HG02870 (cell line): ENCODE measurements at regions not wholly inside any gene's neighbourhood (a gene's known extent, or its start where the extent isn't known, plus 50 kb on each side); places are given as distances from the start of the nearest gene placed in this dataset.
"Not testable (repeated sequence)": the region's sequence is repeated elsewhere in the genome, so short reads cannot be mapped to it uniquely, and the experiment has no call there.

Experiments used
- ATAC-seq: cut with Tn5 transposase; IDR thresholded peaks from one replicate; pipeline ENCODE4 v1.9.1; 2021; ENCODE audit warnings: mild to moderate bottlenecking, moderate library complexity; ENCODE audit not compliant: unreplicated experiment

DNA sequence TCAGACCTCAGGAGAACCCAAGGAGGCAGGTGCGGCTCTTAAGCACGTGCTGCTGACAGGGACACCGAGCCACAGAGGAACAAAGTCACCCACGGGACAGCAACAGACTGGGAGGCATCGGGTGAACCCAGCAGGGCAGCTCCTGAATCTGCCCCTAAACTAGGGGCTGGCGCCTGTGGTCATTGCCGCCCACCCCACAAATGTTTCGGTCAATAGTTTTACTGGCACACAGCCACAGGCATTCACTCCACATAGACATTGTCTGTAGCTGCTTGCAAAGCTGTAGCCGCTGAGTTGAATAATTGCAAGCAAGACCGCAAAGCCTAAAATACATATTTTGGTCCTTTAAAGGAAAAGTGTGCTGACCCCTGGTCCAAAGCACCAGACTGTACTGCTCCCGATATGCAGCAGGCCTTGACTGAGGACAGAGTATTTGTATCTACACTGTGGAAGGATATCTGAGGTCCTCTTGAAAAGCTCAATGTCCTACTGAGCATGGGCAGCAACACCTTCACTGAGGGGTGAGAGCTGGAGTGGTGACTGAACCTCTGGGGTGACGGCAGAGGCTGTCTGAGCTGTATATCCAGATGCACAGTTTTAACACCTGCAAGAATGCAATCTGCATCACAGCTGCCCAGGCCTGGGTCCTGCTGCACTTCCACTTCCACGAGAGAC, 310.3 kb downstream of the THBS2 start:
- no peak for ATAC-seq

DNA sequence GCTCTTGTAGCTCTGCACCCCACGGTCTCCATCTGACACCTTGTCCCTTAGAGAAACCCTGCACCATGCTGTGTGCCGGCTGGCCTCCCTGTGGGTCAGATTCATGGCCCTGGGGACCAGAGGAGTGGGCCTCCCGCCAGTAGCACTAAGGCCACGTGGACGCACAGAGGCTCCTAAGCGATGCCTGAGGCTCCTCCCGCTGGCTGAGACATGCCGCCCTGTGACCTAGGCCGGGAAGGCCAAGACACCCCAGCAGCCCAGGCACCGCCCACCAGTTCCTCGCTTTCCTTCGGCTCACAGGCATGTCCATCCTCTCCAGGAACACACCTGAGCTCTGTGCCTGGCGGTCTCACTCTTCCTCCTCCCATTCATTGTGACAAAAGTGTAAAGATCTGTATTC, 311.0 kb downstream of the THBS2 start:
- no peak for ATAC-seq

DNA sequence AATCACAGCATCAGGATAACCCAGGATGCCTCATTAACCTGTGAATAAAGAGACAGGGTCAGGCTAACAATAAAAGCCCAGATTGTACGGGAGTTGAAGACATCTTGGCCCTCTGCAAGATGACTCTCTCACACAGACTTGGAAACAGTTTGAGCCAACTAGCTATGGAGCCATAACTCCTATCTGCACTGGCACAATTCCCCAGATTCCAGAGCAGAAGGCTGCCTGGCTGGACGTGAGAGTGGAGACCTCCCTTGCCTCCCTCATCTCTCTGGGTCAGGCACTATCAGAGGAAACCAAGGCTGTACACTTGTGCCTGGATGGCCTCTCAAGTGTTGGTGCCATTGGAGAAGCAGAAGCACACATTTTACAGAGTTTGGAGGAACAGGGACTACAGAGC, 312.6 kb downstream of the THBS2 start:
- no peak for ATAC-seq

DNA sequence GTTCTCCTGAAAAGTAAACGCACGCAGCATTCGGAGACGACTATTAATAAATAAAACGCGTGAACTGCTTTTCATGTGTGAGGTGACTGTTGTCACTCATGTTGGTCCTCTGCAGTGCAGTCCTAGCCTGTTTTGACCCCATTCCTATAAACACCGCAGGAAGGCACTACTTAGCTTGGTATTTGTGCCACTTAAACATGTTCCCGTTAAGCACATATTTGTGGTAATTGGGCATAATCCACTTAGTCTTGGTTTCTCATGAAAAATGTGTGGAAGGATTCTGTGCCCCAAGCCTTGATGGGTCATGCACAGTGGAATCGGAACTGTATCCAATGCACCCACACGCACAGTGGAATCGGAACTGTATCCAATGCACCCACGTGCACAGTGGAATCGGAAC, 313.9 kb downstream of the THBS2 start:
- ATAC-seq, result no peak

DNA sequence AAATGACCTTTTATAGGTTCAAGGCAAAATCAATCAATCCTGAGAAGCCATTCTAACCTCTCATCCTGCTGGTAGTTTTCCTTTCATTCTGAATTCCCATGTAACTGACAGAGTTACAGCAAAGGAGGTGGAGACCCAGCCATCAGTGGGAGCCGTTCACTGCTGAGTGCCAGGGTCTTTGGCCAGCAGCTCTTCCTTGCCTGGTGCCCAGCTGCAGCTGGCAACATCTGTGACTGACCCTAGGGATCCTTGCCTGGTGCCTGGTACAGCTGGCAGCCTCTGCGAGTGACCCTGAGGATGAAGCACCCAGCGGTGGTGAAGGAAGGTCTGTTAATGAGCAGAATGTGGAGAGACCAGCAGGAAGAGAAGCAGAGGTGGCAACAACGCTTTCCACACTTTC, 314.6 kb downstream of the THBS2 start:
- no peak for ATAC-seq

DNA sequence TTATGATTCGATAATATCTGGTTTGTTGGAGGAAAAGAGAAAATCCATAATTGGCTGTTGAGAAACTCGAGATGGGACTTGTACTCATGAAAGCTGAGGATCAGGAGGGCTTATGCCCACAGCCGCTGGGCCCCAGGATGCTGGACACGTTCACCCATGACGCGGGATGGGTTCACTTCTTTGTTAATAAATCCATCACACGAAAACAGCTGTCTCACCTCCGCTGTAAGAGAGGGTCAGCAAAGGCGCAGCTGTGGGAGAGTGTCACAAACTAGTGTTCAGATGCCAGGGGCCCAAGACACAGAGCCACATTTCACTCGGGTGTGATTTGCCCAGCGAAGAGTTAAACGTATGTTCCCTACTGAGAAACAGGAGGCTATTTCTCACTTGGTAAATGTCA, 315.1 kb downstream of the THBS2 start:
- no peak for ATAC-seq

DNA sequence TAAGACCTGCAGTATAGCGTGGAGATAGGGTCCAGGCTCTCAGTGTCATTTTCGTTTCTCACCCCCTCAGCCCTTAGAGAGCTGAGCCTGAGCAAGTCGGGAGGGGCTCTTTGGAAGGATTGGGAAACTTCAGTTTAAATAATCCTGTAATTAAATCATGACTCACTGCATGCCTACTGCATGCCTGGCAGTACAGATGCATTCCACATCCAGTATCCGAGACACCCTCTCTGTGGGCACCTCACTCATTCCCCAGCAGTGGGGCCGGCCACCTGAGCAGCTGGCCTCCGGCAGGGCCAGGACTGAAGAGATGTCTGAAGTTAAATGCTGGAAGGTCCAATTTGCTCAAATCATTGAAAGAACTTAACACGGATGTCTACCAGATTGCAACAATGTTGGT, 316.6 kb downstream of the THBS2 start:
- ATAC-seq, result no peak

DNA sequence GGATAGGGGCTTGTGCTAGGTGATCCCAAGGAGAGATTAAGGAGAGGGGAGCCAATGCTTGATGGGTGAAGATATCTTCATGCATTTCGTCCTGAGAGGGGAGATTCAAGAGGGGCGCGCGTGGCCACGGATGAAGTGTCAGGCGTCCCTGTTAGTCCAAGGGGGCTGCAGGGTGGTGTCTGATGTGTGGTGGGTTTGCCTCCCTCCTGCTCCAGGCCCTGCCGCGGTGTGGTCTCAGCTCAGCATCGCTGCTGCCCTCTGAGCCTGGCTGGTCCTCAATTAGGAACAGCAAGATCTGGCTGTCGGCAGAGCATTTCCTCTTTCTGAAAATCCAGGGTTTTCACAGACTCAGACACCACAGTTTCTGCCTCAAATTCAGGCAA, 318.0 kb downstream of the THBS2 start:
- no peak for ATAC-seq

DNA sequence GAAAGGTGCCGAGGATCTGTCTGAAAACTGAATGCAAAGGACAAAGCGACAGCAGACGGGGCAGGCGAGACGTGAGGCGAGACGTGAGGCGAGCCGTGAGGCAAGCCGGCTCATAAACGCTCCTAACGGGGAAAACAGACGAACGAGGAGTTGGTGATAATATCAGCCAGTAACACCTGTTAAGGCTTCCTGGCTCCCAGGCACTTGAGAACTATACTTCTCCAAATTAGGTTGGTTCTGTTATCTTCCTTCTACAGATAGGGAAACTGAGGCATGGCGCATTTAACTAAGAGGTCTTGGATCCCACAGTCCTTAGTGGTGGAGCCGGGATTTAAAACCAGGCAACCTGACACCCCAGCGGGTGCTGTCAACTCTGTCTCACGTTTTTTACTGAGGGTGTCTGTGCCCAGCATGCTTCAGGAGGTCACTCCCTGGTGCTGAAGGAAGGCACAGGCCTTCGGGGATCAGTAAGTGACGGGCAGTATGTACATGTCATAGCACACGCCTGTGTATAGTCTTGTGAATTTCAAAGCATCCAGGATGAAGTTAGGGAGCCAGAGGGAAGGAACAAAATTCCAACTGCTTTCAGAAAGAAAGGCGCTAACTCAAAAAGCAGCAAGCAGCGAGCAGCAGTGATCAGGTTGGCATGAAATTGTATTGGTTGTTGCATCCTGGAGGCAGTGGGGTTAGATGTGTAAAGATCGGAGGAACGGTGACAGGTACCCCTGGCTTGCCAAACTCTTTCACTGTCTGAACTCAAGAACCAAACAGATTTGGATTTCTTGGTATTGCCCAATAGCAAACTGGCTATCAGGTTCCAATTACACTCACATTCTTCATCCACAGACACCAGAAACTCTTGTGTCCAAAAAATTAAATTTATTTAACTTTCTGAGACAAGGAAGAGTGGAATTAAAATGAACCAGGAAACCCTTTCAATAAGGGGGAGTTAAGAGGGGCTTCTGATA, 318.7 kb downstream of the THBS2 start:
- no peak for ATAC-seq

DNA sequence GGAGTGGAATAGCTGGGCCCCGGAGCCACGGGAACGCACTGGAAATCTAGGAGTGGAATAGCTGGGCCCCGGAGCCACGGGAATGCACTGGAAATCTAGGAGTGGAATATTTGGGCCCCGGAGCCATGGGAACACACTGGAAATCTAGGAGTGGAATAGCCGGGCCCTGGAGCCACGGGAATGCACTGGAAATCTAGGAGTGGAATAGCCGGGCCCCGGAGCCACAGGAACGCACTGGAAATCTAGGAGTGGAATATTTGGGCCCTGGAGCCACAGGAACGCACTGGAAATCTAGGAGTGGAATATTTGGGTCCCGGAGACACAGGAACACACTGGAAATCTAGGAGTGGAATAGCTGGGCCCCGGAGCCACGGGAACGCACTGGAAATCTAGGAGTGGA, 321.5 kb downstream of the THBS2 start:
- not testable (repeated sequence) for ATAC-seq

DNA sequence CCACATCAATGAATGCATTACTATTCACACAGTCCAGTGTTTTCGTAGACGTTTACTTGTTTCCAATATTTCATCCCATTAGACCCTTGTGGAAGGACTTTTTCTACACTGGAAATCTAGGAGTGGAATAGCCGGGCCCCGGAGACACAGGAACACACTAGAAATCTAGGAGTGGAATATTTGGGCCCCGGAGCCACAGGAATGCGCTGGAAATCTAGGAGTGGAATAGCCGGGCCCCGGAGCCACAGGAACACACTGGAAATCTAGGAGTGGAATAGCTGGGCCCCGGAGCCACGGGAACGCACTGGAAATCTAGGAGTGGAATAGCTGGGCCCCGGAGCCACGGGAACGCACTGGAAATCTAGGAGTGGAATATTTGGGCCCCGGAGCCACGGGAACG, 322.6 kb downstream of the THBS2 start:
- ATAC-seq, result not testable (repeated sequence)

DNA sequence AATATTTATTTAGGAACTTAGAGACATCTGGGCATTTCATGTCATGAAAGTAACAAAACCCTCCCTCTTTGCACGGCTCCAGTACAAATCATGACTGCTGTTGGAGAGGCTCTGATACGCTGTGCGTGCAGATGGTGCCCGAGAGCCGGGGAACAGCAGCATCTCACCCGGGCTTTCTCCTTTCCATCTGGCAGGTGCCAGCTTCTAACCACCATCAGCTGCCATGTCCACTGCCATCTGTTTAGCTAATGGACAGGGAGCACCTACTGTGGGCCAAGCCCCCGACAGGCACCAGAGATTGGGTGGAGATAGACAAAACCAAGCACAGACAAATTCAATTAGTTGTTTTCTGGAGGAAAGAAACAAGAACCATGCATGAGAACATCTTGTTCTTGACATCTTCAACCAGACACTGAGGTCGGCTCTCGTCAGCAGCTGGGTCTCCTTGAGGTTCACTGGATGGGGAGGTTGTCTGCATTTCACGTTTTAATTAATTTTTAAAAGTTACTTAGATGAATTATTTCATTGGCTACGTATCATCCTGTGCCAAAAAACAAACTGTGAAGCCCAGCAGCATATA, 323.7 kb downstream of the THBS2 start:
- ATAC-seq, result no peak

DNA sequence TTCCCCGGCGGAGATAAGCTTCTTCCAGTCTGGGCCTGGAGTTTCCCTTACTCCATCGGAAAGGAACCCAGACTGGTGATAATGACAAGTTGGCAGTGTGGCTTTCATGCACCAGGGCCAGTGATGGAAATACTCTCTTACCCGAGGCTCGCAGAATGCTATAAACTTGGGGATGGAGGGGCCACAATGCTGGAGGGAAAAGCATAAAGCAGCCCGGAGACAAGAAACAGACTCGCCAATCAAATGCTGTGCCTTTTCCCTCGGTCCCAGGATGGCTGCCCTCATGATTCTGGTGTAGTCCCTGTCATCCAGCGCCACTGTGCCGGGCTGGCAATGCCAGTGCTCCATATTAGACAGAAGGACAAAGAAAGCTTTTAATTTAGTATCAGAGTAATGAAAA, 325.6 kb downstream of the THBS2 start:
- ATAC-seq, result no peak

DNA sequence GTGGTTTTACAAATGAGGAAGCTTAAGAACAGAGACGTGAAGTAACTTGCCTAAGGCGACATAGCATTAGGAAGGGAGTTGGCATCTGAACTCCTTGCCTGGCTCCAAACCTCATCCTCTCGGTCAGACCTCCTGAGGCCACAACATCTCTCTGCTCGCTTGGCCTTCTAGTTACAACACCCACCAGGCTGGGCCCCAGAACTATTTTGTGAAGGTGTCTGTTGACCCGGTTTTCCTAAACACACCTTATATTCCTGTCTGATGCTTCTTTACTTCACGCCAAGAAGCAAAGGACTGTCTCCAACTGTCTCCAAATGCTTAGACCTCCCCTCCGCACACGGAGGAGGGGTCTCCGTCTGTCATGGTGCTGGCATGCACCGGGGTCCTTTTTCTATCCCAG, 326.6 kb downstream of the THBS2 start:
- no peak for ATAC-seq

DNA sequence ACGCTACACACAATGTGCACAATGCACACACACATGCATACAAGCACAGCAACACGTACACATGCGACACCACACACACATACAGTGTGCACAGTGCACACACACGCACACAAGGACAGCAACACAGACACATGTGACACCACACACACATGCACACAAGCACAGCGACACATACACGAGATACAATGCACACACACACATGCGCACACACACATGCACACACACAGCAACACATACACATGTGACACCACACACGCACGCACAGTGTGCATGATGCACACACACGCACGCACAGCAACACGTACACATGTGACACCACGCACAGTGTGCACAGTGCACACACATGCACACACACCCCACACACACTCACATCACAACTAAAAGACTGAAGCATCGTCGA, 327.3 kb downstream of the THBS2 start:
- ATAC-seq, result no peak

DNA sequence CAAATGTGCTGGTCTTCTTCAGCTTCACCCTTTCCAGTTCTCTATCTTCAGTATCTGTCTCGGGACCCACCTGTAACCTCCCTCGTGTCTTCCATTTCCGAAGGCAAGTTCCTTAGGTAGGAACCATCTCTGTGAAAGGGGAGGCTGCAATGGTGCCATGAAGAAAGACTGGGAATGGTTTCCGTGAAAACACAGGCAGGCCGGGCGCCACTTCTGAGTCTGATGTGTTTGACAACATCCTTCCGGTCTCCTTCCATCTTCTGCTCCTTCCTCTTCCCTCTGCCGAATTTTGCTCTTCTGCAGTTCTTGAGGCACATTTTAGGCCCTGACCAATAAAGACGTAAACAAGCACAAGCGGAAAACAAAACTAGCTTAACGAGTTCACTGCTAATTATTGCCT, 328.0 kb downstream of the THBS2 start:
- no peak for ATAC-seq

DNA sequence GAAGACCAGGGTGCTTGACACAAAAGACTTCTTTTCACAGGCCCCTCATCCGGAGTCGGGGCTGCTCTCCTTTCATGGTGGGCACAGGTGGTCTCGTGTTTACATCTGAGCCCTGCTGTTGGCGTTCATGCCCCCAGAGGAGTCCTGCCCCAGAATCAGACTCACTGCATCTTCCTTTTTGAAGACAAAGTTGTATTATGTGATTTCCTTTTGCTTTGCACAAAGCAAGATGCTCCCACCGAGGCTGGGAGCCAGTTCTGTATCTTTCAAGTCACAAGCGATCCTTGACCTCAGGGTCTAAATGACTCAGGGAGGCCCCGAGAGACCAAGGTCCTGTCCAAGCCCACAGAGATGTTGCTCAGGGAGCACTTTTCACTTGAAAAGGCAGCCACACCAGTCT, 330.5 kb downstream of the THBS2 start:
- no peak for ATAC-seq

DNA sequence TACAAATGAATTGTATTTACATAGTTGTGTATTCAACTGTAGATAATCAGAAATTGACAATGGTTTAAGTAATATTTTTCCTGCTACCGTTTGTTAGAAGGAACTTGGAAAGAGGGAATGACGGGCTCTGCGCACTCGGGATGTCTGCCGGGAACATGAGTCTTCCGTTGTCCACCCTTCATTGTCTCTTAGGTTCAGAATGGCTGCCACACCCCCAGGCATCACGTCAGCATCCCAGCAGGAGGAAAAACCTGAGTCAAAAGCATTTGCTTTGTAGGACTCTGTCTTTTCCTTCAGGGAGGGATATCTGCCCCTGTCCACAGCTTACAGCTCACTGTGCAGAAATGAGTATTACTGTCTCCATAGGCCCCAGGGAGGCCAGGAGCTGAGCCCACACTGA, 331.2 kb downstream of the THBS2 start:
- ATAC-seq, result no peak

DNA sequence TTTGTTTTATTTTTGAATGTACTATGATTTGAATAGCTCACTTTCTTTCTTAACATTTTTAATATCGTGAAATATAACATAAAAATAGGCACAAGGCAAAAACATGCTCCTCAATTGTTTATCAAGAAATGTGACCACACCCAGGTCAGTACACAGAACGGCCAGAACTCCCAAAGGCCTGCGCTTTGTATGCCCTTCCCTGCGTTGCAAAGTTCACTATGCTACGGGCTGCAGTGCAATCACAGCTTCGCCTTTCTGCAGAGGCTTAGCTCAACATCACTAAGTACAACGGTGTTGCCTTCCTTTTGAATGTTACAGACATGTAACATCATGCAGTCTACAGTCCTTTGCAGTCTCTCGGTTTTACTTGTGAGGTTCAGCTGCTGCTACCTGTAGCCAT, 333.4 kb downstream of the THBS2 start:
- no peak for ATAC-seq

DNA sequence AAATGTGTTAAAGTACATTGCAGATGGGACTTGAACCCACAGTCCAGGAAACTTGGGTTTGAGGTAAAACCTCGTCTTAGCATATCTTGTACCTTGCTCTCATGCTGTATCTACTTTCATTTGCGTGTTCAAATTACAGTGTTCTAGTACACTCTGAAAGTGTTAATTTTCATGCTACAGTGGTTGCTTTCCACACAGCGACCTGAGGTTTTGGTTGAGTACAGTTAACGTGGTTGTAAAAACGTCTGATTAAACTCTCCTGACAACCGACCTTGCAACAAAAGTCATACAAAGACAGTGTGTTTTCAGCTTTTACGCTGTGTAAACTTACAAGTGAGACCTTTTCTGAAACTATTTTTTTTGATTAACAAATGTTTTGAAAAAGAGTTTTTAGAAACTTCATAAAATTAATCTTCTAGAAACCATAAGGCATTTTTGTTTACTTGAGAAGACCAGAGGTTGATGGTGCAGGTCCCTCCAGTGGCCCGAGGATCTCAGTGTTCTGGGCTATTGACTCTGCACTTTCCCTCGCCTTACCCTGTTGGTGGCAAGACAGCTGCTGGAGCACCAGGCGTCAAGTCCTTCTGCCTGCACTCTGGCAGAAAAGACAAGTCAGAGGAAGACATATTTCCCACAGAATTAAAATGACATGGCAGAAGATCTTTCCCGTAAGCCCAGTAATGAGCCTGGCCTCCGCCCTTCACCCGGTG, 334.0 kb downstream of the THBS2 start:
- ATAC-seq, result no peak

DNA sequence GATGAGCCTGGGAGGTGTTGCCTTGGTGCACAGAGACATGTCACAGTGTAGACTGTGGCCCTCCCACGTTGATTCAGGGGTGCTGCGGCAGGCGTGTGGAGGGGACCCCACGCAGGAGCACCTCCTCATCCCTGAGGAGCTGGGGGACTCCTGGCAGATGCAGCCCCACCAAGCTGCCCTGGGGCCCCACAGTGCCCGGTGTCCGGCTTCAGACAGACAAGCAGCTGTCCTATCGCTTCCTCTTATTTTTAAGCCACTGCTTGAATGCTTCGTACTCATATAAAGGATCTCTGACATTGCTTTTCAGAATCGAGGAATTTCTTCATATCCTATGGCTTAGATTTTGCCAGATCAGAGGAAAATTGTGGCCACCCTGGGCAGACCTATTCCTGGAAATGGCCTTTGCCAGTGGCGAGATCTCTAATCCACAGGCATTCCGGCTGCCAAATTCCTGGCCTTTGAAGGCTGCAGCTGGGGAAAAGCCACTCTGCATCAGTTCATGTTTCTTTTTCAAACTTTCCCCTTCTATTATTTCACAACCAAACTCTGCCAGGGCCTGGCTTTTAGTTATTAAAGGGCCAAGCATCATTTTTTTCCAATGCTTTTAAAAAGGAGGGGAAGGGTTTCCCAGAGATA, 337.0 kb downstream of the THBS2 start:
- ATAC-seq, result no peak
